ENCODE measurements at regions not wholly inside any gene's neighbourhood (a gene's known extent, or its start where the extent isn't known, plus 50 kb on each side); places are given as distances from the start of the nearest gene placed in this dataset.

- no peak for TF ChIP-seq CTCF (conservative IDR thresholded peaks at IDR 0.05; ENCODE audit: low read depth, low read length)
- TF ChIP-seq MXI1 (IDR thresholded peaks at IDR 0.05; ENCODE audit: borderline replicate concordance, low read depth, low read length), result no peak
- no peak for TF ChIP-seq RFX5 (IDR thresholded peaks at IDR 0.05; ENCODE audit: low read depth, low read length)
- TF ChIP-seq CEBPB (IDR thresholded peaks at IDR 0.05; ENCODE audit: low read depth, low read length), result no peak
- TF ChIP-seq BHLHE40 (IDR thresholded peaks at IDR 0.05; ENCODE audit: low read depth, low read length), result no peak
- no peak for TF ChIP-seq ELK1 (IDR thresholded peaks at IDR 0.05; ENCODE audit: borderline replicate concordance, low read depth, low read length)
- no peak for TF ChIP-seq POLR2A (IDR thresholded peaks at IDR 0.05; ENCODE audit: low read depth, low read length)
- no peak for TF ChIP-seq NFE2L2 (IDR thresholded peaks at IDR 0.05; ENCODE audit: low read depth, low read length)
- TF ChIP-seq SMC3 (IDR thresholded peaks at IDR 0.05; ENCODE audit: low read depth, low read length), result no peak
- TF ChIP-seq MAFK (IDR thresholded peaks at IDR 0.05; ENCODE audit: low read depth, low read length), result no peak
These were observed 53.7 kb upstream of the FAM174B start for GRCh38 chr15:92709110-92709790.
